Amygdala (tissue), 56 donors: ENCODE measurements at regions not wholly inside any gene's neighbourhood (a gene's known extent, or its start where the extent isn't known, plus 50 kb on each side); places are given as distances from the start of the nearest gene placed in this dataset.

ENCODE experiments used
- DNase-seq, 56 donors: peaks; one replicate each; lab custom pipeline; 2025; lab: John Stamatoyannopoulos, UW

DNA sequence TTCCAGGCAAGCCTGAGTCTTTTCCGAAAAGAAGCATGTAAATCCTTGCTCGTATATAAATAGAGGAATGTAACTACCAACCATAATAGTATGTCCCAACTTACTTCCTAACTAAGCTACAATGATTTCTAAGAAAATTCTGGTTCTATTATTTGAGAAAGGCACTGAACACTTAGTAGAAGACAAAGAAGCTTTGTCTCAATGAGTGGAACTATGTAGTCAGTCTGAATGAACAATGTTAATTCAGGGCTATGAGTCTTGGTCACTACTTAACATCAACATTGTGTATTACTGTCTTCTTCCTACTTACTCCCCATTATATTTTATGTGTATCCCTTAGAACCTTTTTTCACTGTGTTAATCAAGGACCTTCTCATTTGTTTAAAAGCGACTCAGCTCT lies 206.0 kb downstream of the CYB561 start:
- no peak for DNase-seq

DNA sequence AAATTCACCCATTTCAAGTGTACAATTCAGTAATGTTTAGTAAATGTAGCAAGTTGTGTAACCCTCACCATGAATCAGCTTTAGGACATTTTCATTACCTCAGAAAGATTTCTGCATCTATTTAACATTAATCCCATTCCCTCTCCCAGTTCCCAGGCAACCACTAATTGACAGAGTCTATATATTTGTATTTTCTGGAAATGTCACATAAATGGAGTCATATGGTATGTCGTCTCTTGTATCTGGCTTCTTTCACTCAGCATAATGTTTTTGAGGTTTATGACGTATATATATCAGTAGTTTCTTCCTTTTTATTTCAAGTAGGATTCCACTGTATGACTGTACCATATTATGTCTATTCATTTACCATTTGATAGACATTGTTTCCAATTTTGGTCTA lies 199.8 kb downstream of the CYB561 start:
- DNase-seq = no peak

DNA sequence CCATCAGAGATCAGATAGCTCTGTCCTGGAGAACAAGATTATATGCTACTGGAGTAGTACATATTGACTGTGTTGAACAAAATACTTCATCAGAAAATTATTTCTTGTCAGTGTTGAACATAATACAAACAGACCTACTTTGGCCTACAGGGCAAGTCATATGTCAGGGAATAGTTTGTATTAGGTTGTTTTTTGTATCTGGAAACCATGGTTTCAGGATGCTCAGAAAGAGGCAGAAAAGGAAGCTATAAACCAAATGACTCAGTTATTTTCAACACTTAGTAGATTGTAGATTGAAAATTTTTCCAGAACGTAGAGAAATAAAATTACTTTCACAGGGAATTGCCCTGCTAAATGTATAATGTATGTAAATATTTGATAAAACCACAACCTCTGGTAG lies 198.4 kb downstream of the CYB561 start:
- DNase-seq = no peak

DNA sequence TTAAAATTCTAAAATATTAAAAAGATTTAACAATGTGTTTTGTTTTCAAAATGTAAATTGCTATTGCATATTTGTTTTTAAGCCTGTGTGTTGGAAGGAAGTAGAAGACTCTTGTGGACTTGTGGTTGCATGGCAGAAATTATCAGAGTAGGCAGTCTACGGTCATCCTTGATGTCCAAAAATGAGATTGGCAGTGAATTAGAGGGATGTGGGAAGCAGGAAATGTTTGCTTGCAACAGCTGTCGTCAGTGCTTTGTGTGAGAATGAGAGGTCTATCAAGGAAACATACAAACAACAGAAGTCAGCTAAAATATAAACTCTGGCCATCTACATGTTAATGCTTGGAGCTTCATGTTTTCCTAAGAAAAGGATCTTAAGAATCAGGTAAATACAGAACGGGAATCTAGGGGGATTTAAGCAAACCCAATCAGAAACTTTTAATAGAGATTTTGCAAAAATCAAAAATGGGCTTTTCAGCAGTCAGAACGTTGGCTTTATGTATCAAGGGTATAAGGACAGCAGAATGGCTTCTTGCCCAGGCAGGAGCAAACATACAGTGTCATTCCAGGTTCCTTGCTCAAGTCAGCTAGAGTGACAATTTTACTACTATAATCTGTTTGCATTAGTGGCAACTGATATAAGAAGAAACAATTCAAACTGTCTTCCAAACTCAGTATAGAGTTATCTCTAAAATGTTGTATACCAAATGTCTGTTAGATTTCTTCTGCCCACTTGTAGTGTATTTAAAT lies 196.7 kb downstream of the CYB561 start:
- no peak for DNase-seq

DNA sequence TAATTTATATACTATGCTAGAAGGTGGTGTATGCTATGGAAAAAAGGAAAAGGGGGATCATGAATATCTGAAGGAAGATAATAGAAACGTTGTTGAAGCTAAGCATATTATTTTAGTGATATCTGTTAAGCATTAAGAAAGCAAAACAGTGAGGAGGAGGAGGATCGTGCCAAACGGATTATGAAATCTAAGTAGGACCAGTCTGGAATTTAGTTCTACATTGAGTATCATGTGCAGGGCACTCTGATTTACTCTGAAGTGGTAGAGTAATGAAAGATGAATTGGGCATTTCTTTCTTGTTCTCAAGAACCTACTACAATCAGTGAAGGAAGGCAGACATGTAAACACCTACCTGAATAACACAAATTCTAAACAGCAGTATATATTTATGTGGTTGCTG lies 195.3 kb downstream of the CYB561 start:
- no peak for DNase-seq

DNA sequence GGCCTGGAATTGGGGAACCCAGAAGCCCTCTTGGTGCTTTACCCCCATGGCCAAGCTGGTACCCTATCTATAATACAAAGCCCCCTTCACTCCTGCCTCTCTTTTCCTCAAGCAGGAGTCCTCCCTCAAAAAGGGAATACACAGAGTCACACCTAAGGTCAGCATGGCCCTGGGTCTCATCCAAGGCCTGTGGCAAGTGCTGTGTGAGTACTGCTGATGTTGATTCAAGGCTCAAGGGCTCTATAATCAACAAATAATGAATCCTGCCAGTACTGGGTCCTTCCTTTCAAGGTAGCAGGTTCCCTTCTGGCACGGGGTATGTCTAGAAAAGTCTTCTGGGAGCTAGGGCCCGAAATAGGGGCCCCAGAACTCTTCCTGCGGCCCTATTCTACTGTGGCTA lies 187.3 kb downstream of the CYB561 start:
- DNase-seq = no peak

DNA sequence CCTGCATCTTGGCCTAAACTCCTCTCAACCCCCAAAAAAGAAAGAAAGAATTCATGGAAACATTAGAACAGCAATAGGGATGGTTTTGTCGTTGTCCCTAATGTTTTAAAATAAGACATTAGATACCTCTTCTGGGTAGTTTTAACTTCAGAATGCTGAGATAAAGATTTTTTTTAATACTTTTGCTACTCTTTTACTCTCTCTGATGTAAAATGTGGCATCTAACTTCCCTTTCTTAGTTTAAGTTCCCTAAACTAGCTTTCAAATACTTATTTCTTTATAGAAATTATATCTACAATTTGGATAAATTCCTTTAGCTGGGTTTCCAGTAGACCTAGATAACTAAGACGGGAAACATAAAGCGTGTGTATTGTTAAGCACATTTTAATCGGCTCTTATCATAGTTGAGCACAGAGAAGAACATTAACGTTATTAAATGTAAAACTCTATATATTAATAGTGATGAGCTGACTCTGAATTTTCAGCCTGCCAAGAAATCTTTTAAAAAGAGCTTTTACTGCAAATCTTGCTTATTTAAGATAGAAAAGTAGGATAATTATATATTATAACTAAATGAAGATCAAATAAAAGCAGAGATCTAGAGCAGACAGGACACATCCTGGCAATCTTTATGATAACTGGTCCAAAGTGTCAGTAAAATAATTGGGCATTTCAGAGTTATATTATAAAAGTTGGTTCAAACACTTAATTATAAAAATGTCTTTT lies 183.2 kb downstream of the CYB561 start:
- DNase-seq = no peak

DNA sequence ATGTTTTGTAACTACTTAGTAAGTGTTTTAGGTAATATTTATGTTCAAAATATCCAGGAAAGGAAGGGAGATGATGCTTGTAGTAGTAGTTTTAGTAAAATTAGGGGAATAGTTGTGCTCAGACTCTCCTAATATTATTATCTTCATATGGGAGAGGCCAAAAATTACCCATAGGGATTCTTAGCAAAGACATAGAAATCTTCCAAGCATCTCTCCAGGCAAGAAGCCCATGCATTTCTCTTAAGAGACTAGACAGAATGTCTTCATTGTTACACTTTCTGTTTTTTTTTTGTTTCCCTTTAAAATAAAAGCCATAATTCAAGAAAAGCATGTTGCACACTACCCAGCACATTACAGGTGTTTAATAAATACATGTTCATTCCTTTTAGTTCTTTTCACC lies 180.6 kb downstream of the CYB561 start:
- DNase-seq = no peak

DNA sequence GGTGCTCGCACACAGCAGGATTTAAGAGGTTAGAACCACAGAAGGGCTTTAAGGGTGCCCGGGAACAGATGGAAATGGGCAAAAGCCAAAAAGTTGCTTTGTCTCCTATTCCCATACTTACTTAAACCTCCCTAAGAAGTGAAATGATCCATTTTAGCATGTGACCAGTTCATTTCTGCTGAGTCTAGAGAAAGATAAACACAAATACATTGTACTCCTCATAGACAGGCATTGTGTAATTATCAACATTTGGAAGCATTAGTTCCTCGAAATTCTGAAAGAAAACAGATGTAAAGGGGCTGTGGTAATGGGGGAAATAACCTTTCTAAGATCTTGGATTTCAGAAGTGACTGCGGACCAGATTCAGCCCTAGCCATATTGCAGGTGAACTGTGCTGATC lies 178.3 kb downstream of the CYB561 start:
- no peak for DNase-seq

DNA sequence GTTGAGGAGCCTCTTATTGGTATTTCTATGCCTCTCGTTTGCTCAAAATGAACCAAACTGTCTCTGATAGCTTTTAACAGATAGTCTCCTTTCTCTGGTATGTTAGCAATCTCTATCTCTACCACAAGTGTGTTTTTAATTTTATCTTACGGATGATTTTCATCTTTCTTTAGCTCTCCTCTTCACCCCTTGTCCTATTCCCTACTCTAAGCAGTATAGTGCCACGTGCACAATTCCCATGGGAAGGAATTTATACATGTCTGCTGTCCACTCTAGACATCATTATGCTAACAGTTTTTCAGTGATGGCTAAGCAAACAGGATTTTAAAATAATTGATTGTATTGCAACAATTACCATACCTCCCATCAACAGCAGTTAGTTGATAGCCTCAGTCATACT lies 177.3 kb downstream of the CYB561 start:
- DNase-seq = no peak

DNA sequence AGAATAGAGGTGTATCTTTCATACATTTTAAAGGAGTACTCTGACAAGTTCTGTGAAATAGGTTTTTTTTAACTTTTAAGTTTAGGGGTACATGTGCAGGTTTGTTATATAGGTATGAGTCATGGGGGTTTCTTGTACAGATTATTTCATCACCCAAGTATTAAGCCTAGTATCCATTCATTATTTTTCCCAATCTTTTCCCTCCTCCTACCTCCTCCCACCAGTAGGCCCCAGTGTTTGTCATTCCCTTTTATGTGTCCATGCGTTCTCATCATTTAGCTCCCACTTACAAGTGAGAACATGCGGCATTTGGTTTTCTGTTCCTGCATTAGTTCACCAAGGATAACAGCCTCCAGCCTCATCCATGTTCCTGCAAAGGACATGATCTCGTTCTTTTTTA lies 175.5 kb downstream of the CYB561 start:
- no peak for DNase-seq

DNA sequence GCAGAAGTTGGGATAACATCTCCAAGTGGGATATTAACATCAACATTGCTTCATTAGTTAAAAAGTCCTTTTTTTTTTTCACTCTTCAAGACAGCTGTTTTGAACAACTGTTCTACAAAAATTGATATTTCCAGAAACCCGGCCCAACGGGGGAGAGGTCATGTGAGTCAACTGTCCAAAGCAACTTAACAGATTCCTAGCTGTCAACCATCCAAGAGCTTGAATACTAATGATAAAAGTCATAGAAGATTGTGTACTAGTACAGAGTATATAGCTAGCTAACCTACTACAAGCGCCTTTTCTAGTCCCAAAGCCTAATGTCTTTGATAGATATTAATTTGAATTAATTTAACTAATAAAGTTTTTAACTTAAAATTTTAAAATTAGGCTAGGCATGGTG lies 172.0 kb downstream of the CYB561 start:
- DNase-seq = no peak

DNA sequence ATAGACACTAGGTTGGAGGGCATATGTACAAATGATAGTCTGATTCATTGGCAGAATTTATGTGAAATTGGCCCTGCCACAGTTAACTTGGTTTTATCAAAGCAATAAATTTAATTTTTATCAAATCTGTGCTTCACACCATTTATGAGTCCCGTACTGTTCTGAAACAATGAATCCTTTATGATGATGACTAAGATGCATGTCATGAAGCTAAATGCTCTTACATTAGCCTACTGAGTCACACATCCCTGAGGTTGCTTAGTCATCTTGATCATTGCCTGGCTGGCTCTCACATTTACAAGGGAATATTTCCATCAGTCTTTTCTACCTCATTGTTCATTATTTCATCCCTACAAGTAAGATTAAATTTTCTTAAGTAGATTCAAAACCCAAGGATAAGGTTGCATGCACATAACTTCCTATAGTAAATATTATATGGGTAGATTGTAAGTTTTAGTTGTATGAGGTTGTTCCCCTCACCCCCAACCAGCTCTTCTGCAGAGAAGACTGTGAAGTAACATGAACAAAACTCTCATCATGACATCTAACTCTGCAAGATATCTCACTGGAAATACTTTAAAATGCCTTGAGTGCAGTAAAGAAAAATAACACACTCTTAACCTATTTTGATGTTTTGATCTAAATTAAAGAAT lies 170.7 kb downstream of the CYB561 start:
- peak in 1 of 56 donors; percentile 2 for DNase-seq

DNA sequence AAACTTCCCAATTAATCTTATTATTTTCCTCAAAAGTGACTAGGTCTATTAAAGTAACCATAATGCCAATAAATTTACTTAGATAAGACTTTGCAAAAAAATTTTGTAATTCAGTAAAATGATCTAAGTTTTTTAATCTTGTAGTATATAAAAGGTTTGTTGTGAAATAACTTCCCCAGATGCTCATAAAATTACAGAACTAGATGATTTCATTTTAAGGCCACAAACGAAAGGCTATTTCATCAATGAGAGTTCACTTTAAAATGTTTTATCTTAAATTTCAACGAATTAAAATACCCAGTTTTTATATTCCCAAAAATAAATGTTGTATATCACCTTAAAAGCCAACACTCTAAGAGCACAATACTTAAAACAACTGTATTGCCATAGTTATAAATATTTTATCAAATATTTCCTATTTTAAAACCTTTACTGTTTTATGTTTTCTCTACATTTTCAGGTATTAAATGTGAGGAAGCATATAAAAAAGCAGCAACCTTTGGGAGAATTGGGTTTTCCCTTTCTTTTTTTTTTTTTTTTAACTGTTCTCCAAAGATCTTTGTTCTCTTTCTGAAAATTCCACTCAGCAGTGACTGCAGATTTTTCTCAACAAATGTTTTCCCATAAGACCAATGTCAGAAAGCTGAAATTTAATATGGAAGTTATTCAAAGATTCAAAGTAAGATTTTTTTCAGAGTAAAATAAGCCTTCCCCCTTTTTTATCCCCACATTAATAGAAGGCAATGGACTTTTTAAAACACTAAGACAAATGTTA lies 169.9 kb downstream of the CYB561 start:
- no peak for DNase-seq

DNA sequence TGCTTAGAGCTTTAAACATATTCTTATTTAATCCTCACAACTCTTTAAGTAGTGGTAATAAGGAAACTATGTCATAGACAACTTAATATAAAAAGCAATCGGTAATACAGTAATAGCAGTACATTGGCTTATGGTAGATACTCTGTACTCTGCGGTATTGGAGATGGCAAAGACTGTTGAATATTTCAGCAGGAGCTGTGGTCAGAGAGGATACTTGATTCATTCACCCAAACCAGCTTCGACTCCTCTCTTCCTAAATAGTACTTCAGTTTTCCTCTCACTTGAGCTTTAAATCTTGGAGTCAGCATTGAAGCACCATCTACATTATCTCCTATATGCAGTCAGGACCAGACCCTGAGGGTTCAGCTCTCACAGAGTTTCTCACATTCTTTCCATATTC lies 169.3 kb downstream of the CYB561 start:
- DNase-seq = no peak

DNA sequence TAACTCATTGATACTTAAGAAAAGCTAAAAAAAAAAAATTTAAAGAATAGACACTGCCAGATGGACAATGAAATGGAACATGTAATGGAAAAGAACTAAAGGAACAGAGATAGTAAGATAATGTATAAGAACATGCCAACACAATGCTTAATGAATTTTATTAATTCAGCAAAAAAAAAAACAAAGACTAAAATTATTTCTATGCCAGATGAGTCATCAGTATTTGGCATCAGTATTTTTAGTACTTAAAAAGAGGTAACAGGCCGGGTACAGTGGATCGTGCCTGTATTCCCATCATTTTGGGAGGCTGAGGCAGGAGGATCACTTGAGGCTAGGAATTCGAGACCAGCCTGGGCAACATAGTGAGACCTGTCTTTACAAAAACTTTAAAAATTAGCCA lies 168.5 kb downstream of the CYB561 start:
- DNase-seq = no peak

DNA sequence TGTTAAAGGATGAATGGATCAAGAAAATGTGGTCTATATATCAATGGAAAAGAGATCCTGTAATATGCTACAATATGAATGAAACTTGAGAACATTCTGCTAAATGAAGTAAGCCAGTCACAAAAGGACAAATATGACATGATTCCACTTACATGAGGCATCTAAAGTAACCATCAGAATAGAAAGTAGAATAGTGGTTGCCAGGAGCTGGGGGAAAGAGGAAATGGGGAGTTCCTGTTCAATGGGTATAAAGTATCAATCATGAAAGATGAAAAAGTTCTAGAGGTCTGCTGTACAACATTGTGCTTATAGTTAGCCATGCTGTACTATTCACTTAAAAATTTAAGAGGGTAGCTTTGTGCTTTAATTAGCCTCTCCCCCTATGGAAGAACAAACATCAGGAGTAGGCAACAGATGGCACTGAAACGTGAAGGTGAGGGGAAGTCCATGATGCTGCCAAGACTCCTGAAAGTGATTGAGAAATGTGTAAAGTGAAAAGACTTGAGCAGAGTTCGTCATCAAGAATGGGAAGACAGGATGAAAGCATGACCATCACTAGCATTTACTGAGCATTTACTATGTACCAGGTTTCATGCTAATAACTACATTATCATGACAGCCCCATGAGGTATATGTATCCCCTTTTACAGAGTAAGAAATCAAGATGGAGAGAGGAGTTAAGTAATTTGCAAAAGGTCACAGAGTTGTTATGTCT lies 167.2 kb downstream of the CYB561 start:
- no peak for DNase-seq

DNA sequence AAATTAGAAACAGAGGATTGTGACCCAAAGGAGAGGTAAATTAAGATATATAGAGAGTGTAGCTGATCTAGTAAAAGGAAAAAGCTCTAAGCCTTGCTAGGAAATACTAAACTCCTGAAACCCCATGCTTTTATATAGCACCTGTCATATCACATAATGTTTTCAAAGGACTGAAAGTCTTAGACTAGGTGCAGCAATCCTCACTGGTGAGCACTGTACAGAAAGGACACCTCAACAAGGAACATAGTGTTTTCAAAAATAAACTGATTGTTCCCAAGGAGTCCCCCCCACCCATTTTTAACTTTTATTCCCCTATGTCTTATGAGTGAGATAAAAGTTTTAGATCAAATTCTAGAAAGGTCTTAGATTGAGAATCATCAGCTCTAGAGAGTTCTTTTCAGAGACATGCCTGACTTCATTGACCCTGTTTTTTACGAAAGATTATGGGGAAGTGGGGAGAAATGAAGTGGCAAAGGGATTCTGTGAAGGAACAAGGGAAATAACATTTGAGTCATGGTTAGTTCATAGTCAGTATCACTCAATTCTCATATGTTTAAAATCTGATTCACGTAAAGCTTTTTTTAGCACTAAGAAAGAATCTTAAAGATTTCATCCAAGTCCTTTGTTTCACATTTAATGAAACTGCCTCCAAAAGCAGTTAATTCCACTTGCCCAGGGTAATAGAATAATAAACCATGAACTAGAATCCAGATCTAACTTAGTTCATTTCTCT lies 166.4 kb downstream of the CYB561 start:
- DNase-seq = no peak

DNA sequence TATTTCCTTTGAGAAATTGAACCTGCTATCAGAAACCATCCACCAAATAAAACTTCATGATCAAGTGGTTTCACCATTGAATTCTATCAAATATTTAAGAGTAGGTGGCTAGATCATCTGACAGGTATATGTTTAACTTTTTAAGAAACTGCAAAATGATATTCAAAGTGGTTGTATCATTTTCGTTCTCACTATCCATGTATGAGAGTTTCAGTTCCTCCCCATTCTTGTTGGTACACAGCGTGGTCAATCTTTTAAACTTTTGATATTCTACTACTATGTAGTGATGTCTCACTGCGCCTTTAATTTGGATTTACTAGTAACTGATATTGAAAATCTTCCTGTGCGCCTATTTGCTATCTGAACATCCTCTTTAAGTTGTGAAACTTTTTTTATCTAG lies 163.7 kb downstream of the CYB561 start:
- no peak for DNase-seq

DNA sequence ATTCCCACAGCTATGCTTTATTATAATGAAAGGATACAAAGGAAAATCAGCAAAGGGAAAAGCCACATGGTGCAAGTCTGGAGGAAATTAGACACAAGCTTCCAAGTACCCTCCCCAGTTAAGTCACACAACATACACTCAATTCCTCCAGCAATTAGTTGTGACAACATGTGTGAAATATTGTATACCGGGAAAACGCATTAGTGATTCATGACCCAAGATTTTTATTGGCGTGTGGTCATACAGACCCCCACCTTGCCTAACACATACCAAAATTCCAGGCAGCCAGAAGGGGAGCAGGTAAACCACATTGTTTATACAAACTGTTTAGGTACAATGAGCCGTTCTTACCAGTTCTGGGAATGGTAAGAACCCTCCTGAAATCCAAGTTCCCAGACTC lies 160.6 kb downstream of the CYB561 start:
- DNase-seq = no peak
